ENCODE measurements at regions not wholly inside any gene's neighbourhood (a gene's known extent, or its start where the extent isn't known, plus 50 kb on each side); places are given as distances from the start of the nearest gene placed in this dataset.

- Mint-ChIP-seq H3K27me3 (no peaks in the 10 kb centered on the region), H3K4me3 (no peak overlapping the region), H3K9me3 (peaks cover 5% of the 10 kb centered on the region), H3K36me3 (ENCODE audit: low read depth) (no peaks in the 10 kb centered on the region), H3K4me1 (ENCODE audit: low read depth) (no peaks in the 10 kb centered on the region), H3K27ac (no peak overlapping the region)
- intact Hi-C loops (cut with DNase I, micrococcal nuclease) = no loop called here
- no peak for TF ChIP-seq CTCF (IDR thresholded peaks at IDR 0.05)
- ChIA-PET CTCF (no interaction called here), POLR2A (no interaction called here)
- Histone ChIP-seq H3K27ac (ENCODE audit: low read depth in 1 of 2, low read length in 2 of 2) (no peak overlapping the region), H3K9me3 (ENCODE audit: control insufficient read depth in 1 of 2, insufficient read depth in 1 of 2, low read length in 2 of 2) (peaks cover 0 to 5% of the 10 kb centered on the region in 2 experiments), H3K4me1 (ENCODE audit: insufficient read depth, low read length) (no peaks in the 10 kb centered on the region), H3K27me3 (ENCODE audit: control insufficient read depth in 1 of 2, insufficient read depth in 2 of 2, low read length in 2 of 2) (no peaks in the 10 kb centered on the region), H3K4me3 (ENCODE audit: low read length) (no peak overlapping the region), H3K36me3 (ENCODE audit: insufficient read depth, low read length) (no peaks in the 10 kb centered on the region)
- DNase-seq (no peak), ATAC-seq (ENCODE audit: poor library complexity) (no peak)
Measured at GRCh38 chr4:189510601-189511000, 430.1 kb upstream of the FRG1 start.

DNA sequence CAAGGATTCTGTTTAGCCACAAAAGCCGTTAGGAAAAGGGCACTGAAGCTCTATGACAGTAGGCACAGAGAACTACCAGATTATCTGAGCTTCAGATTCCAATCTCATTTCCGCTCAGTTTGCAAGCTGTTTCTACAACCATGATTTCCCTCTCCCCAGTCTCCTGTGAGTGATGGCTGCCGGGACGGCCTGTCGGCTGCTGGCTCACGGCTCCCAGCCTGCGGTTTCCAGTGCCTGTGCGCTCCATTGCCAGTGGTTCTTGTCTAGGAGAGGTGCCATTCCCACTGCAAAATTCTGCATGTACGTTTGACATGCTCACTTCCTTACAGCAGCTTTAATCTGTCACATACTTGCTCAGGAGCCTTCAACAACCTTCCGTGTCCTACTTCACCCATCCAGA lies 429.1 kb upstream of the FRG1 start:
- POLR2A ChIA-PET = no interaction called here
- ATAC-seq (ENCODE audit: poor library complexity) (no peak), DNase-seq (no peak)
- Histone ChIP-seq H3K4me3 (ENCODE audit: low read length) (no peak overlapping the region), H3K4me1 (ENCODE audit: insufficient read depth, low read length) (no peaks in the 10 kb centered on the region), H3K9me3 (ENCODE audit: control insufficient read depth in 1 of 2, insufficient read depth in 1 of 2, low read length in 2 of 2) (peaks cover 0 to 5% of the 10 kb centered on the region in 2 experiments), H3K36me3 (ENCODE audit: insufficient read depth, low read length) (no peaks in the 10 kb centered on the region), H3K27me3 (ENCODE audit: control insufficient read depth in 1 of 2, insufficient read depth in 2 of 2, low read length in 2 of 2) (no peaks in the 10 kb centered on the region), H3K27ac (ENCODE audit: low read depth in 1 of 2, low read length in 2 of 2) (no peak overlapping the region)
- Mint-ChIP-seq H3K27ac (no peak overlapping the region), H3K27me3 (no peaks in the 10 kb centered on the region), H3K9me3 (peaks cover 5% of the 10 kb centered on the region), H3K4me3 (no peak overlapping the region), H3K4me1 (ENCODE audit: low read depth) (no peaks in the 10 kb centered on the region), H3K36me3 (ENCODE audit: low read depth) (no peaks in the 10 kb centered on the region)
- intact Hi-C loops (cut with DNase I, micrococcal nuclease) = no loop called here
- TF ChIP-seq CTCF (IDR thresholded peaks at IDR 0.05) = no peak
- CTCF ChIA-PET = no interaction called here

- Mint-ChIP-seq H3K4me1 (ENCODE audit: low read depth) (no peaks in the 10 kb centered on the region), H3K4me3 (no peak overlapping the region), H3K36me3 (ENCODE audit: low read depth) (no peaks in the 10 kb centered on the region), H3K27ac (no peak overlapping the region), H3K9me3 (peaks cover 5% of the 10 kb centered on the region), H3K27me3 (no peaks in the 10 kb centered on the region)
- intact Hi-C loops (cut with DNase I, micrococcal nuclease) = no loop called here
- Histone ChIP-seq H3K27me3 (ENCODE audit: control insufficient read depth in 1 of 2, insufficient read depth in 2 of 2, low read length in 2 of 2) (no peaks in the 10 kb centered on the region), H3K27ac (ENCODE audit: low read depth in 1 of 2, low read length in 2 of 2) (no peak overlapping the region), H3K9me3 (ENCODE audit: control insufficient read depth in 1 of 2, insufficient read depth in 1 of 2, low read length in 2 of 2) (peaks cover 0 to 5% of the 10 kb centered on the region in 2 experiments), H3K4me3 (ENCODE audit: low read length) (no peak overlapping the region), H3K4me1 (ENCODE audit: insufficient read depth, low read length) (no peaks in the 10 kb centered on the region), H3K36me3 (ENCODE audit: insufficient read depth, low read length) (no peaks in the 10 kb centered on the region)
- TF ChIP-seq CTCF (IDR thresholded peaks at IDR 0.05) = no peak
- no peak for DNase-seq
- POLR2A ChIA-PET = no interaction called here
- no peak for ATAC-seq (ENCODE audit: poor library complexity)
- CTCF ChIA-PET = no interaction called here
Measured at GRCh38 chr4:189513421-189513820, 427.3 kb upstream of the FRG1 start.

Measured in CD4-positive, alpha-beta T cell (primary cell).